Endothelial cell of umbilical vein (primary cell): ENCODE measurements at regions not wholly inside any gene's neighbourhood (a gene's known extent, or its start where the extent isn't known, plus 50 kb on each side); places are given as distances from the start of the nearest gene placed in this dataset.

ENCODE experiments used
- BruUV-seq: library from RNA; stranded (reverse); fragments of 400-500 nt; replicated peaks from 2 replicates; lab custom pipeline; 2021; lab: Mats Ljungman, UMichigan
- CTCF ChIA-PET: fragments of 300-600, 350-600 bp; sonication (Branson Sonifier 250); formaldehyde crosslinking; loops from one replicate; lab custom pipeline; 2021; ENCODE audit warnings: antibody characterized with exemption, inconsistent platforms; lab: Charles Lee
- POLR2A ChIA-PET: fragments of 300-600, 350-600 bp; sonication (Branson Sonifier 250); formaldehyde crosslinking; loops from one replicate; lab custom pipeline; 2021; ENCODE audit warnings: antibody characterized with exemption, inconsistent platforms; lab: Charles Lee
- DNase-seq: peaks from one replicate; pipeline ENCODE4 v3.0.0-alpha.2; 2011; ENCODE audit warnings: low read depth, low spot score
- FAIRE-seq: peaks from 2 replicates; lab custom pipeline; 2011; peaks lifted over from hg19 to GRCh38; lab: Jason Lieb, UNC
- H2AFZ ChIP-seq: 2 replicates; pipeline ENCODE4 v1.6.0; 2012; ENCODE audit warnings: low read depth, low read length, control low read depth, inconsistent platforms
- H3K27ac ChIP-seq: 2 replicates; pipeline ENCODE4 v1.5.1; 2011; ENCODE audit warnings: low read depth, mild to moderate bottlenecking, control low read depth, low read length, moderate library complexity; ENCODE audit not compliant: insufficient read depth
- H3K27me3 ChIP-seq, 2 experiments: 2 replicates each; pipeline versions ENCODE4 v1.6.0 to v1.6.1; 2011; ENCODE audit warnings: low read length in 2 of 2, mixed read lengths in 1 of 2; ENCODE audit not compliant: control insufficient read depth in 2 of 2, insufficient read depth in 2 of 2
- H3K36me3 ChIP-seq, 2 experiments: 2 replicates in 1 of 2; 3 replicates in 1 of 2; pipeline ENCODE4 v1.5.1; 2011; ENCODE audit warnings: low read length in 2 of 2, mild to moderate bottlenecking in 1 of 2, moderate library complexity in 1 of 2; ENCODE audit not compliant: control insufficient read depth in 2 of 2, insufficient read depth in 2 of 2; ENCODE audit errors: extremely low read depth in 1 of 2
- H3K4me1 ChIP-seq: 3 replicates; pipeline ENCODE4 v1.5.1; 2011; ENCODE audit warnings: mild to moderate bottlenecking, low read length; ENCODE audit not compliant: control insufficient read depth, insufficient read depth; ENCODE audit errors: extremely low read depth
- H3K4me2 ChIP-seq: 2 replicates; pipeline ENCODE4 v1.6.1; 2011; ENCODE audit warnings: low read length, control low read depth, mixed read lengths; ENCODE audit not compliant: insufficient read depth
- H3K4me3 ChIP-seq, 3 experiments: fragments of 200-600 bp in 1 of 3; sonication (generic), shearing (Covaris generic) in 1 of 3; replicated peaks in 1 of 3; 2 replicates each; pipeline ENCODE4 v1.5.1; 2011 to 2016; ENCODE audit warnings: control low read depth in 3 of 3, low read length in 3 of 3, mild to moderate bottlenecking in 2 of 3, inconsistent platforms in 1 of 3, low read depth in 1 of 3, moderate library complexity in 1 of 3; ENCODE audit not compliant: insufficient read depth in 1 of 3
- H3K79me2 ChIP-seq: 2 replicates; pipeline ENCODE4 v1.6.0; 2012; ENCODE audit warnings: low read length, inconsistent platforms; ENCODE audit not compliant: control insufficient read depth, insufficient read depth
- H3K9ac ChIP-seq: replicated peaks from 2 replicates; pipeline ENCODE3; 2011; ENCODE audit warnings: low read length, control low read depth; ENCODE audit not compliant: insufficient read depth; ENCODE audit errors: extremely low read depth
- H3K9me1 ChIP-seq: replicated peaks from 3 replicates; pipeline ENCODE4 v1.6.0; 2011; ENCODE audit warnings: mild to moderate bottlenecking, low read length; ENCODE audit not compliant: control insufficient read depth, insufficient read depth; ENCODE audit errors: extremely low read depth
- H3K9me3 ChIP-seq: replicated peaks from 2 replicates; pipeline ENCODE4 v1.5.1; 2012; ENCODE audit warnings: low read length, inconsistent platforms; ENCODE audit not compliant: control insufficient read depth, insufficient read depth
- H4K20me1 ChIP-seq: replicated peaks from 2 replicates; pipeline ENCODE3; 2011; ENCODE audit warnings: mild to moderate bottlenecking, low read length; ENCODE audit not compliant: control insufficient read depth, insufficient read depth; ENCODE audit errors: extremely low read depth
- EZH2 ChIP-seq: IDR thresholded peaks from 2 replicates; pipeline ENCODE4 v1.6.1; 2012; ENCODE audit warnings: borderline replicate concordance, low read depth, mild to moderate bottlenecking, moderate library complexity, low read length, inconsistent platforms; ENCODE audit not compliant: severe bottlenecking
- FOS ChIP-seq: IDR thresholded peaks from 2 replicates; pipeline ENCODE4 v1.6.1; 2011; ENCODE audit warnings: mild to moderate bottlenecking, low read length, moderate library complexity, borderline replicate concordance; ENCODE audit not compliant: insufficient read depth
- GATA2 ChIP-seq: IDR thresholded peaks from 2 replicates; pipeline ENCODE4 v1.7.0; 2011; ENCODE audit warnings: low read depth, mild to moderate bottlenecking, moderate library complexity, mixed read lengths, low read length; ENCODE audit not compliant: insufficient read length, insufficient read depth
- JUN ChIP-seq: IDR thresholded peaks from 2 replicates; pipeline ENCODE4 v1.6.1; 2011; ENCODE audit warnings: borderline replicate concordance, low read depth; ENCODE audit not compliant: insufficient read length, insufficient read depth
- MAX ChIP-seq: IDR thresholded peaks from 2 replicates; pipeline ENCODE4 v1.6.1; 2011; ENCODE audit not compliant: insufficient read depth, insufficient read length
- MYC ChIP-seq: IDR thresholded peaks from one replicate; pipeline ENCODE4 v1.6.1; 2011; ENCODE audit warnings: mild to moderate bottlenecking, low read depth, low read length
- POLR2A ChIP-seq: IDR thresholded peaks from 2 replicates; pipeline ENCODE4 v1.6.1; 2012; ENCODE audit warnings: low read depth, mild to moderate bottlenecking, control low read depth, low read length
- dilution Hi-C: fragments of 300-500 bp; cut with MboI; formaldehyde crosslinking; loops from one replicate; pipeline ENCODE4 v1.15.0; 2019; ENCODE audit warnings: low sequenced_read_pairs; ENCODE audit not compliant: extremely low pct_ligation_motif_present
- intact Hi-C: fragments of 100-400 bp; cut with micrococcal nuclease; formaldehyde crosslinking; loops from one replicate; pipeline ENCODE4 v1.10.0; 2022
- TF ChIP-seq, protein P1 (sequence below), 2 donors: IDR thresholded peaks; 1 replicate in 1 of 2; 2 replicates in 1 of 2; pipeline ENCODE4 v1.5.1; 2011; ENCODE audit warnings: low read length in 2 of 2, mild to moderate bottlenecking in 2 of 2, moderate library complexity in 2 of 2, control low read depth in 1 of 2, inconsistent platforms in 1 of 2, low read depth in 1 of 2; ENCODE audit not compliant: insufficient read depth in 1 of 2; ENCODE audit errors: extremely low read depth in 1 of 2

- Histone ChIP-seq H3K27ac (no peak overlapping the region), H3K9me1 (no peaks in the 10 kb centered on the region), H3K79me2 (no peaks in the 10 kb centered on the region), H3K27me3 (no peaks in the 10 kb centered on the region), H4K20me1 (no peaks in the 10 kb centered on the region), H3K9ac (no peak overlapping the region), H3K4me2 (no peak overlapping the region), H3K4me3 (no peak overlapping the region), H3K4me1 (no peaks in the 10 kb centered on the region), H3K9me3 (peaks cover 2% of the 10 kb centered on the region), H2AFZ (no peak overlapping the region), H3K36me3 (no peaks in the 10 kb centered on the region)
- no peak for TF ChIP-seq JUN
- TF ChIP-seq EZH2 = no peak
- no peak for TF ChIP-seq MAX
- TF ChIP-seq FOS = no peak
- TF ChIP-seq MYC = no peak
- TF ChIP-seq, protein P1, sequence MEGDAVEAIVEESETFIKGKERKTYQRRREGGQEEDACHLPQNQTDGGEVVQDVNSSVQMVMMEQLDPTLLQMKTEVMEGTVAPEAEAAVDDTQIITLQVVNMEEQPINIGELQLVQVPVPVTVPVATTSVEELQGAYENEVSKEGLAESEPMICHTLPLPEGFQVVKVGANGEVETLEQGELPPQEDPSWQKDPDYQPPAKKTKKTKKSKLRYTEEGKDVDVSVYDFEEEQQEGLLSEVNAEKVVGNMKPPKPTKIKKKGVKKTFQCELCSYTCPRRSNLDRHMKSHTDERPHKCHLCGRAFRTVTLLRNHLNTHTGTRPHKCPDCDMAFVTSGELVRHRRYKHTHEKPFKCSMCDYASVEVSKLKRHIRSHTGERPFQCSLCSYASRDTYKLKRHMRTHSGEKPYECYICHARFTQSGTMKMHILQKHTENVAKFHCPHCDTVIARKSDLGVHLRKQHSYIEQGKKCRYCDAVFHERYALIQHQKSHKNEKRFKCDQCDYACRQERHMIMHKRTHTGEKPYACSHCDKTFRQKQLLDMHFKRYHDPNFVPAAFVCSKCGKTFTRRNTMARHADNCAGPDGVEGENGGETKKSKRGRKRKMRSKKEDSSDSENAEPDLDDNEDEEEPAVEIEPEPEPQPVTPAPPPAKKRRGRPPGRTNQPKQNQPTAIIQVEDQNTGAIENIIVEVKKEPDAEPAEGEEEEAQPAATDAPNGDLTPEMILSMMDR (IDR thresholded peaks at IDR 0.05; ENCODE audit: extremely low read depth in 1 of 2, insufficient read depth in 1 of 2, low read depth in 1 of 2, low read length in 2 of 2) = no peak
- TF ChIP-seq POLR2A = no peak
- TF ChIP-seq GATA2 = no peak
- no TSS peak for BruUV-seq
- CTCF ChIA-PET = no interaction called here
- DNase-seq = no peak
- intact Hi-C loops = no loop called here
- dilution Hi-C loops = no loop called here
- POLR2A ChIA-PET = no interaction called here
- FAIRE-seq = no peak
These were observed 751.2 kb downstream of the TSN start for GRCh38 chr2:122506620-122507019.
